Sigmoid colon (tissue), 6 donors: ENCODE measurements at regions not wholly inside any gene's neighbourhood (a gene's known extent, or its start where the extent isn't known, plus 50 kb on each side); places are given as distances from the start of the nearest gene placed in this dataset.

Experiments
- DNase-seq: peaks from one replicate; pipeline ENCODE4 v3.0.0-alpha.2; 2019
- H3K27ac ChIP-seq, 4 donors: fragments of 200-600 bp; sonication (generic); one replicate each; pipeline ENCODE4 v1.5.1; 2016 to 2019; ENCODE audit warnings: mild to moderate bottlenecking in 1 of 4
- H3K27me3 ChIP-seq, 3 donors: fragments of 200-600 bp; sonication (generic); one replicate each; pipeline ENCODE4 v1.5.1; 2019; ENCODE audit warnings: mild to moderate bottlenecking in 1 of 3
- H3K36me3 ChIP-seq, 4 donors: fragments of 200-600 bp; sonication (generic); one replicate each; pipeline ENCODE4 v1.5.1; 2016 to 2019
- H3K4me1 ChIP-seq, 4 donors: fragments of 200-600 bp; sonication (generic); one replicate each; pipeline ENCODE4 v1.5.1; 2017 to 2019
- H3K4me3 ChIP-seq, 4 donors: fragments of 200-600 bp; sonication (generic); one replicate each; pipeline ENCODE4 v1.5.1; 2017 to 2019; ENCODE audit warnings: mild to moderate bottlenecking in 2 of 4, moderate library complexity in 1 of 4
- H3K9me3 ChIP-seq, 4 donors: fragments of 200-600 bp in 3 of 4; sonication (generic) in 3 of 4; one replicate each; pipeline versions ENCODE4 v1.5.1 to v1.6.1; 2013 to 2019
- CTCF ChIP-seq, 4 experiments: fragments of 450-650 bp in 3 of 4; fragments of 200-600 bp in 1 of 4; IDR thresholded peaks; one replicate each; pipeline ENCODE4 v1.5.1; 2016 to 2019; ENCODE audit warnings: antibody characterized with exemption in 4 of 4, mild to moderate bottlenecking in 3 of 4, moderate library complexity in 2 of 4
- EP300 ChIP-seq, 4 donors: sonication (generic); formaldehyde crosslinking; IDR thresholded peaks; one replicate each; pipeline ENCODE4 v1.6.1; 2017; ENCODE audit warnings: antibody characterized with exemption in 4 of 4
- POLR2A ChIP-seq, 2 donors: fragments of 450-650 bp; IDR thresholded peaks; one replicate each; pipeline ENCODE4 v1.6.1; 2016; ENCODE audit warnings: antibody characterized with exemption in 2 of 2, mild to moderate bottlenecking in 2 of 2, moderate library complexity in 2 of 2
- POLR2AphosphoS5 ChIP-seq, 4 donors: sonication (generic); formaldehyde crosslinking; IDR thresholded peaks; one replicate each; pipeline ENCODE4 v1.6.1; 2017; ENCODE audit warnings: antibody characterized with exemption in 4 of 4
- WGBS, 2 donors: extraction: QIAGEN DNeasy Blood & Tissue Kit; methylation state at CpG; one replicate each; pipeline ENCODE4 v1.1.7; 2013; 5-methylcytosine and 5-hydroxymethylcytosine counted together
- intact Hi-C: fragments of 100-400 bp; cut with DNase I; formaldehyde crosslinking; loops from one replicate; pipeline ENCODE4 v1.15.1; 2023
- donor health status: healthy with polysubstance abuse.
- donor health status: healthy.

GRCh38 chr4:22245294-22245693 lies 270.6 kb downstream of the ADGRA3 start:
- TF ChIP-seq POLR2AphosphoS5 (IDR thresholded peaks at IDR 0.05) (no peak), CTCF (IDR thresholded peaks at IDR 0.05) (no peak), EP300 (IDR thresholded peaks at IDR 0.05) (no peak), POLR2A (IDR thresholded peaks at IDR 0.05) (no peak)
- Histone ChIP-seq H3K4me3 (no peak overlapping the region), H3K4me1 (no peaks in the 10 kb centered on the region), H3K27me3 (no peaks in the 10 kb centered on the region), H3K9me3 (no peaks in the 10 kb centered on the region), H3K27ac (no peak overlapping the region), H3K36me3 (no peaks in the 10 kb centered on the region)
- DNase-seq = no peak
- intact Hi-C loops = no loop called here
- 83 to 84% methylated on average over 2 of the region's 2 CpGs for WGBS, 2 donors

GRCh38 chr4:22241415-22241814 lies 274.5 kb downstream of the ADGRA3 start:
- DNase-seq = no peak
- no peaks in the 10 kb centered on the region for H3K27me3 ChIP-seq
- WGBS, 2 donors = 32 to 67% methylated on average over 2 of the region's 2 CpGs
- intact Hi-C loops = no loop called here
- no peaks in the 10 kb centered on the region for H3K4me1 ChIP-seq
- H3K27ac ChIP-seq = no peak overlapping the region
- H3K9me3 ChIP-seq = no peaks in the 10 kb centered on the region
- H3K4me3 ChIP-seq = no peak overlapping the region
- TF ChIP-seq EP300 (IDR thresholded peaks at IDR 0.05) (no peak), POLR2AphosphoS5 (IDR thresholded peaks at IDR 0.05) (no peak), POLR2A (IDR thresholded peaks at IDR 0.05) (no peak), CTCF (IDR thresholded peaks at IDR 0.05) (no peak)
- H3K36me3 ChIP-seq = no peaks in the 10 kb centered on the region

- H3K27me3 ChIP-seq = no peaks in the 10 kb centered on the region
- no peak overlapping the region for H3K4me3 ChIP-seq
- TF ChIP-seq POLR2A (IDR thresholded peaks at IDR 0.05) (no peak), POLR2AphosphoS5 (IDR thresholded peaks at IDR 0.05) (no peak), CTCF (IDR thresholded peaks at IDR 0.05) (no peak), EP300 (IDR thresholded peaks at IDR 0.05) (no peak)
- intact Hi-C loops = no loop called here
- H3K36me3 ChIP-seq = no peaks in the 10 kb centered on the region
- H3K27ac ChIP-seq = no peak overlapping the region
- no peaks in the 10 kb centered on the region for H3K4me1 ChIP-seq
- DNase-seq = no peak
- WGBS, 2 donors = 15 to 61% methylated on average over 4 of the region's 4 CpGs
- H3K9me3 ChIP-seq = no peaks in the 10 kb centered on the region
Measured at GRCh38 chr4:22240814-22241213, 275.1 kb downstream of the ADGRA3 start.

- H3K9me3 ChIP-seq = no peaks in the 10 kb centered on the region
- WGBS, 2 donors = 51 to 67% methylated on average over 5 of the region's 5 CpGs
- H3K4me1 ChIP-seq = no peaks in the 10 kb centered on the region
- no peak for TF ChIP-seq POLR2AphosphoS5 (IDR thresholded peaks at IDR 0.05)
- TF ChIP-seq EP300 (IDR thresholded peaks at IDR 0.05) = no peak
- no peak for TF ChIP-seq CTCF (IDR thresholded peaks at IDR 0.05)
- no peak for TF ChIP-seq POLR2A (IDR thresholded peaks at IDR 0.05)
- no peak overlapping the region for H3K4me3 ChIP-seq
- H3K27me3 ChIP-seq = no peaks in the 10 kb centered on the region
- no peak for DNase-seq
- H3K36me3 ChIP-seq = no peaks in the 10 kb centered on the region
- intact Hi-C loops = no loop called here
- no peak overlapping the region for H3K27ac ChIP-seq
Measured at GRCh38 chr4:22238742-22239141, 277.1 kb downstream of the ADGRA3 start.

GRCh38 chr4:22237846-22238494 lies 277.9 kb downstream of the ADGRA3 start:
- no peak for DNase-seq
- TF ChIP-seq POLR2AphosphoS5 (IDR thresholded peaks at IDR 0.05) = no peak
- TF ChIP-seq EP300 (IDR thresholded peaks at IDR 0.05) = no peak
- no peak for TF ChIP-seq CTCF (IDR thresholded peaks at IDR 0.05)
- TF ChIP-seq POLR2A (IDR thresholded peaks at IDR 0.05) = no peak
- 10 to 31% methylated on average over 10 of the region's 10 CpGs for WGBS, 2 donors
- Histone ChIP-seq H3K27ac (no peak overlapping the region), H3K27me3 (no peaks in the 10 kb centered on the region), H3K9me3 (no peaks in the 10 kb centered on the region), H3K4me3 (no peak overlapping the region), H3K36me3 (no peaks in the 10 kb centered on the region), H3K4me1 (no peaks in the 10 kb centered on the region)
- intact Hi-C loops = no loop called here
